ENCODE measurements at regions not wholly inside any gene's neighbourhood (a gene's known extent, or its start where the extent isn't known, plus 50 kb on each side); places are given as distances from the start of the nearest gene placed in this dataset.
A peak's percentile ranks its signal among the peaks of the same experiment; 100 is the strongest.

DNA sequence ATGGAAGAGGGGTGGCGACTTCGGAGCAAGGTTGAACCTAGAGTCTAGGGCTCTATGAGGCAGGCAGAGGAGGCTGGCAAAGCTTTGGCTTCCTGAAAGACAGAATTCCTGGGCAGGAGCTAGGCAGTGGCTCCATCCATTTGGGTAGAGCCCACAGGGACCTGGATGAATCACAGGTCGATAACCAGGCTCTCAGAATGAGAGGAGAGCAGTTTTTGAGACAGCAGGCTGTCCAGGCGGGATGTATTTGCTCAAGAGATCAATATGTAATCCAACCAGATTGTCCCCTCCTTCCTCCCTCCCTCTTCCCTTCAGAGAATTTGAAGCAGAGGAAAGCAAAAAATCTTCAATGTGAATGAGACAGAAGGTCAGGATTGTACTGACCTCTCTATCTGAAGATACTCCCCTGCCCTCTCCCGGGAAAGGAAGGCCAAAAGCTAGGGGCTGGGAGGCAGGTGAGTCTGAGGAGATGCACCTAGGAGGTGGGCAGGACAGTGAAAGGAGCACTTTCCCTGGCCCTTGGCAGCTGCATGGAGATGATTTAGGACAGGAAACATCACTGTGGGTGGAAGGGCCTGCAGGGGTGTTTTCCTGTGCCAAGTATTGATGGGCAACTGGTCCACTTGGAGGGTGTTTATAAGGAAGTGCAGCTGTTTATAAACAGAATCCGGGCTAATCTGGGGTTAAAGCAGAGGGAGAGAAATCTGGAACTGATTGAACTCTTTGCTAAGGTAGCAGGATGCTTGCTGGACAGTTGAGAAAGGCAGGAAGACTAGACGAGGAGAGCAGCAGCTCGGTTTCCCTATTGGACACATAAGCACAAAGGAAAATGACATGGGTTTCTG is 212.4 kb upstream of the LRFN2 start:
- H3K27ac ChIP-seq (ENCODE audit: low read length), result no peak overlapping the region
- no peak overlapping the region for H3K4me3 ChIP-seq (ENCODE audit: low read length)
- no peaks in the 10 kb centered on the region for H3K4me1 ChIP-seq (ENCODE audit: control insufficient read depth, insufficient read depth, low read length)
- WGBS (ENCODE audit: insufficient coverage, low lambda C conversion rate), result 40% methylated on average over 1 of the region's 8 CpGs
- no peak for DNase-seq
- no peaks in the 10 kb centered on the region for H3K9me3 ChIP-seq (ENCODE audit: control insufficient read depth, low read depth, low read length)
- H3K27me3 ChIP-seq (ENCODE audit: control insufficient read depth, insufficient read depth, low read length), result peaks cover 4% of the 10 kb centered on the region
- H3K36me3 ChIP-seq (ENCODE audit: control insufficient read depth, insufficient read depth, low read length), result no peaks in the 10 kb centered on the region

GRCh38 chr6:40798069-40798770 is 211.1 kb upstream of the LRFN2 start:
- H3K4me1 ChIP-seq (ENCODE audit: control insufficient read depth, insufficient read depth, low read length), result no peaks in the 10 kb centered on the region
- H3K9me3 ChIP-seq (ENCODE audit: control insufficient read depth, low read depth, low read length), result no peaks in the 10 kb centered on the region
- H3K27me3 ChIP-seq (ENCODE audit: control insufficient read depth, insufficient read depth, low read length), result peaks cover 4% of the 10 kb centered on the region
- no peak for DNase-seq
- H3K27ac ChIP-seq (ENCODE audit: low read length), result no peak overlapping the region
- H3K4me3 ChIP-seq (ENCODE audit: low read length), result no peak overlapping the region
- WGBS (ENCODE audit: insufficient coverage, low lambda C conversion rate), result no CpG with 5 or more reads among the region's 7 CpGs
- H3K36me3 ChIP-seq (ENCODE audit: control insufficient read depth, insufficient read depth, low read length), result no peaks in the 10 kb centered on the region

GRCh38 chr6:40796260-40797221 is 209.4 kb upstream of the LRFN2 start:
- no peak overlapping the region for H3K27ac ChIP-seq (ENCODE audit: low read length)
- H3K36me3 ChIP-seq (ENCODE audit: control insufficient read depth, insufficient read depth, low read length), result no peaks in the 10 kb centered on the region
- no peaks in the 10 kb centered on the region for H3K9me3 ChIP-seq (ENCODE audit: control insufficient read depth, low read depth, low read length)
- no peaks in the 10 kb centered on the region for H3K4me1 ChIP-seq (ENCODE audit: control insufficient read depth, insufficient read depth, low read length)
- H3K4me3 ChIP-seq (ENCODE audit: low read length), result no peak overlapping the region
- DNase-seq, result no peak
- WGBS (ENCODE audit: insufficient coverage, low lambda C conversion rate), result no CpG with 5 or more reads among the region's 14 CpGs
- peaks cover 8% of the 10 kb centered on the region for H3K27me3 ChIP-seq (ENCODE audit: control insufficient read depth, insufficient read depth, low read length)

DNA sequence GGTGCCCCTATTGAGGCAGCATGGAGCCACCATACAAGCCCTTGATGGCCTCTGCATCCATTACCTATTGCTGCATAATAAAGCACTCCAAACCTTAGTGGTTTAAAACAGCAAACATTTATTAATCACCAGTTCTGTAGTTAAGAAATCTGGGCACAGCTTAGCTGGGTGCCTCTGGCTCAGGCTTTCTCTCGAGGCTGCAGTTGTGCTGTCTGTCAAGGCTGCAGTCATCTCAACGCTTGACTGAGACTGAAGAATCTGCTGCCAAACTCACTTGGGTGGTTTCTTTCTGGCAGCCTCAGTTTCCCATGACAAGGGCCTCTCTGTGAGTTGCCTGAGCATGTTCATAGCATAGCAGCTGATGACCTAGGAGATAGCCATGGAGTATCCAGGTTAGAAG is 207.4 kb upstream of the LRFN2 start:
- Histone ChIP-seq H3K27me3 (ENCODE audit: control insufficient read depth, insufficient read depth, low read length) (peaks cover 8% of the 10 kb centered on the region), H3K27ac (ENCODE audit: low read length) (no peak overlapping the region), H3K36me3 (ENCODE audit: control insufficient read depth, insufficient read depth, low read length) (no peaks in the 10 kb centered on the region), H3K4me1 (ENCODE audit: control insufficient read depth, insufficient read depth, low read length) (no peaks in the 10 kb centered on the region), H3K9me3 (ENCODE audit: control insufficient read depth, low read depth, low read length) (no peaks in the 10 kb centered on the region), H3K4me3 (ENCODE audit: low read length) (no peak overlapping the region)
- WGBS (ENCODE audit: insufficient coverage, low lambda C conversion rate), result no CpG with 5 or more reads among the region's 2 CpGs
- DNase-seq, result no peak

- Histone ChIP-seq H3K4me3 (ENCODE audit: low read length) (no peak overlapping the region), H3K36me3 (ENCODE audit: control insufficient read depth, insufficient read depth, low read length) (no peaks in the 10 kb centered on the region), H3K9me3 (ENCODE audit: control insufficient read depth, low read depth, low read length) (no peaks in the 10 kb centered on the region), H3K27ac (ENCODE audit: low read length) (no peak overlapping the region), H3K27me3 (ENCODE audit: control insufficient read depth, insufficient read depth, low read length) (peaks cover 5% of the 10 kb centered on the region), H3K4me1 (ENCODE audit: control insufficient read depth, insufficient read depth, low read length) (no peaks in the 10 kb centered on the region)
- no peak for DNase-seq
- WGBS (ENCODE audit: insufficient coverage, low lambda C conversion rate), result no CpG with 5 or more reads among the region's 2 CpGs
Observed at GRCh38 chr6:40792183-40792582, 205.0 kb upstream of the LRFN2 start.

GRCh38 chr6:40791004-40791403 is 203.8 kb upstream of the LRFN2 start:
- H3K36me3 ChIP-seq (ENCODE audit: control insufficient read depth, insufficient read depth, low read length), result no peaks in the 10 kb centered on the region
- DNase-seq, result no peak
- peaks cover 6% of the 10 kb centered on the region for H3K27me3 ChIP-seq (ENCODE audit: control insufficient read depth, insufficient read depth, low read length)
- H3K4me1 ChIP-seq (ENCODE audit: control insufficient read depth, insufficient read depth, low read length), result no peaks in the 10 kb centered on the region
- no peak overlapping the region for H3K27ac ChIP-seq (ENCODE audit: low read length)
- no CpG with 5 or more reads among the region's 4 CpGs for WGBS (ENCODE audit: insufficient coverage, low lambda C conversion rate)
- no peak overlapping the region for H3K4me3 ChIP-seq (ENCODE audit: low read length)
- H3K9me3 ChIP-seq (ENCODE audit: control insufficient read depth, low read depth, low read length), result no peaks in the 10 kb centered on the region

DNA sequence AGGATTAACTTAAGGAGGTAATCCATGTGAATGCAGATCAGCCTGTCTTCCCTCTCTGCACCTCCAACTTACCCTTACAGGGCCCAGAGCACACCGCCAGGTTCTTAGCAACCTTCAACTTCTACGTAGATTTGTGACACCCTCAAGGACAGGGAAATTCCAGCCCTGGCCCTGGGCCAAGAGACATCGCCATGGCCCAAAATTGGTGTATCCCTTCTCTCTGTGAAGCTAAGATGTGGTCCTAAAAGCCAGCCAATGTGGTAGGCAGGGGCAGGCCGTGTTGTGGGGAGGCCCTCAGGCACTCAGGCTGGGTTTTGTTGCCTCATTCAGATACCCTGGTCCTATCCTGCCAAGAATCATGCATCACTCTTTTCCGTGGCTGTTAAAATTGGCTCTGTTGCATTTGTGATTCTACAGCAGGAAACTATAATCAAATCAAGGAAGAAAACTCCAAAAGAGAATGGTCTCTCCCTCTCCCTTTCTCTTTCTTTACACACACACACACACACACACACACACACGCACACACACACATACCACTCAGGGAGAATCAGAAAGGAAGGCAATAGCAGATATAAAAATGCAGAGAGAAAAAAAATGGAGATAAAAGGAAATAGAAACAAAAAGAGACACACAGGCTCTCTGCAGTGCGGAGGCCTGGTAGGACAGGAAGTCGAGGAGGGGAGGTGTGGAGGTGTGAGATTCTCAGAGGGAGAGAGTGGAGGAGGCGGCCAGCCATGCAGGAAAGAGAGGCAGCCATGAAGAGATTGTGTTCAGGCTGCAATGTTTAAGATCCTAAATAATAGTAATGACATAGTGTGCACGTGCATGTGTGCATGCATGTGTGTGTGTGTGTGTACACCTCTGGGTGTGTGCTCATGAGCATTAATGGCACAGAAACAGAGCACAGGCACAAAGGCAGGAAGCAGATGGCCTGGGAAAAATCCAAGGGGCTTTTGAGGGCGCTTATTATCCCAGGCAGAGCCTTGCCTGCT is 201.8 kb upstream of the LRFN2 start:
- H3K9me3 ChIP-seq (ENCODE audit: control insufficient read depth, low read depth, low read length), result no peaks in the 10 kb centered on the region
- H3K36me3 ChIP-seq (ENCODE audit: control insufficient read depth, insufficient read depth, low read length), result no peaks in the 10 kb centered on the region
- H3K27me3 ChIP-seq (ENCODE audit: control insufficient read depth, insufficient read depth, low read length), result peaks cover 9% of the 10 kb centered on the region
- DNase-seq, result peak in 1 of 2 donors; percentile 11
- no peak overlapping the region for H3K4me3 ChIP-seq (ENCODE audit: low read length)
- no peaks in the 10 kb centered on the region for H3K4me1 ChIP-seq (ENCODE audit: control insufficient read depth, insufficient read depth, low read length)
- 44% methylated on average over 2 of the region's 11 CpGs for WGBS (ENCODE audit: insufficient coverage, low lambda C conversion rate)
- H3K27ac ChIP-seq (ENCODE audit: low read length), result no peak overlapping the region

- no CpG with 5 or more reads among the region's 3 CpGs for WGBS (ENCODE audit: insufficient coverage, low lambda C conversion rate)
- no peaks in the 10 kb centered on the region for H3K9me3 ChIP-seq (ENCODE audit: control insufficient read depth, low read depth, low read length)
- DNase-seq, result no peak
- no peaks in the 10 kb centered on the region for H3K4me1 ChIP-seq (ENCODE audit: control insufficient read depth, insufficient read depth, low read length)
- peaks cover 8% of the 10 kb centered on the region for H3K27me3 ChIP-seq (ENCODE audit: control insufficient read depth, insufficient read depth, low read length)
- no peak overlapping the region for H3K4me3 ChIP-seq (ENCODE audit: low read length)
- H3K36me3 ChIP-seq (ENCODE audit: control insufficient read depth, insufficient read depth, low read length), result no peaks in the 10 kb centered on the region
- no peak overlapping the region for H3K27ac ChIP-seq (ENCODE audit: low read length)
Observed at GRCh38 chr6:40782355-40782754, 195.2 kb upstream of the LRFN2 start.

- H3K27ac ChIP-seq (ENCODE audit: low read length), result no peak overlapping the region
- DNase-seq, result no peak
- WGBS (ENCODE audit: insufficient coverage, low lambda C conversion rate), result no CpG with 5 or more reads among the region's 3 CpGs
- H3K4me1 ChIP-seq (ENCODE audit: control insufficient read depth, insufficient read depth, low read length), result no peaks in the 10 kb centered on the region
- H3K4me3 ChIP-seq (ENCODE audit: low read length), result no peak overlapping the region
- H3K36me3 ChIP-seq (ENCODE audit: control insufficient read depth, insufficient read depth, low read length), result no peaks in the 10 kb centered on the region
- H3K27me3 ChIP-seq (ENCODE audit: control insufficient read depth, insufficient read depth, low read length), result peaks cover 7% of the 10 kb centered on the region
- no peaks in the 10 kb centered on the region for H3K9me3 ChIP-seq (ENCODE audit: control insufficient read depth, low read depth, low read length)
Observed at GRCh38 chr6:40780637-40781036, 193.5 kb upstream of the LRFN2 start.
